ENCODE measurements at regions not wholly inside any gene's neighbourhood (a gene's known extent, or its start where the extent isn't known, plus 50 kb on each side); places are given as distances from the start of the nearest gene placed in this dataset.
"Not testable (repeated sequence)": the region's sequence is repeated elsewhere in the genome, so short reads cannot be mapped to it uniquely, and the experiment has no call there.

GRCh38 chr1:157311730-157312081 lies 173.5 kb upstream of the ETV3 start:
- no peak overlapping the region for H3K4me3 Mint-ChIP-seq (ENCODE audit: unreplicated experiment)
- DNase-seq = no peak
- Histone ChIP-seq H3K4me1 (no peaks in the 10 kb centered on the region; the same call in 1 of the 2 replicates), H3K4me3 (ENCODE audit: low read depth, low read length) (no peak overlapping the region), H3K27me3 (replicated peaks; ENCODE audit: control insufficient read depth, insufficient read depth, low read length) (no peaks in the 10 kb centered on the region), H3K9me3 (0 out of 2 replicates have a peak, but pooled peaks cover 5% of the 10 kb centered on the region), H3K36me3 (ENCODE audit: control insufficient read depth, insufficient read depth, low read length) (no peaks in the 10 kb centered on the region)
- intact Hi-C loops (cut with micrococcal nuclease; ENCODE audit: unreplicated experiment) = loop anchor here (1.0 to 2.0 kb wide), 6 partner anchors 57 to 380 kb away; no protein-coding TSS in a partner anchor
- H3K36me3 Mint-ChIP-seq (ENCODE audit: insufficient read depth, unreplicated experiment) = no peaks in the 10 kb centered on the region
- H3K4me1 Mint-ChIP-seq (ENCODE audit: low read depth, unreplicated experiment) = peaks cover 12% of the 10 kb centered on the region
- no peak overlapping the region for H3K27ac Mint-ChIP-seq (ENCODE audit: unreplicated experiment)
- H3K27me3 Mint-ChIP-seq (ENCODE audit: insufficient read depth, unreplicated experiment) = no peaks in the 10 kb centered on the region
- CTCF ChIA-PET = interaction anchor here (0.6 to 1.6 kb wide), 5 partner anchors 59 to 379 kb away, joined by 3 to 10 read pairs (median 3); no protein-coding TSS in a partner anchor
- peaks cover 7% of the 10 kb centered on the region for H3K9me3 Mint-ChIP-seq (ENCODE audit: unreplicated experiment)
- BruUV-seq (replicated peaks) = no TSS peak
- POLR2A ChIA-PET = no interaction called here
- TF ChIP-seq, protein P1, sequence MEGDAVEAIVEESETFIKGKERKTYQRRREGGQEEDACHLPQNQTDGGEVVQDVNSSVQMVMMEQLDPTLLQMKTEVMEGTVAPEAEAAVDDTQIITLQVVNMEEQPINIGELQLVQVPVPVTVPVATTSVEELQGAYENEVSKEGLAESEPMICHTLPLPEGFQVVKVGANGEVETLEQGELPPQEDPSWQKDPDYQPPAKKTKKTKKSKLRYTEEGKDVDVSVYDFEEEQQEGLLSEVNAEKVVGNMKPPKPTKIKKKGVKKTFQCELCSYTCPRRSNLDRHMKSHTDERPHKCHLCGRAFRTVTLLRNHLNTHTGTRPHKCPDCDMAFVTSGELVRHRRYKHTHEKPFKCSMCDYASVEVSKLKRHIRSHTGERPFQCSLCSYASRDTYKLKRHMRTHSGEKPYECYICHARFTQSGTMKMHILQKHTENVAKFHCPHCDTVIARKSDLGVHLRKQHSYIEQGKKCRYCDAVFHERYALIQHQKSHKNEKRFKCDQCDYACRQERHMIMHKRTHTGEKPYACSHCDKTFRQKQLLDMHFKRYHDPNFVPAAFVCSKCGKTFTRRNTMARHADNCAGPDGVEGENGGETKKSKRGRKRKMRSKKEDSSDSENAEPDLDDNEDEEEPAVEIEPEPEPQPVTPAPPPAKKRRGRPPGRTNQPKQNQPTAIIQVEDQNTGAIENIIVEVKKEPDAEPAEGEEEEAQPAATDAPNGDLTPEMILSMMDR (IDR thresholded peaks at IDR 0.05; ENCODE audit: insufficient read depth in 1 of 2, low read depth in 1 of 2, low read length in 1 of 2, severe bottlenecking in 1 of 2, unreplicated experiment in 1 of 2) = no peak

- peaks cover 12% of the 10 kb centered on the region for H3K4me1 Mint-ChIP-seq (ENCODE audit: low read depth, unreplicated experiment)
- POLR2A ChIA-PET; H3K27me3 ChIP-seq (replicated peaks; ENCODE audit: control insufficient read depth, insufficient read depth, low read length); H3K4me1 ChIP-seq; H3K27me3 Mint-ChIP-seq (ENCODE audit: insufficient read depth, unreplicated experiment); H3K9me3 Mint-ChIP-seq (ENCODE audit: unreplicated experiment); H3K27ac Mint-ChIP-seq (ENCODE audit: unreplicated experiment); H3K9me3 ChIP-seq; H3K36me3 Mint-ChIP-seq (ENCODE audit: insufficient read depth, unreplicated experiment); H3K4me3 ChIP-seq (ENCODE audit: low read depth, low read length); H3K4me3 Mint-ChIP-seq (ENCODE audit: unreplicated experiment); H3K36me3 ChIP-seq (ENCODE audit: control insufficient read depth, insufficient read depth, low read length); BruUV-seq (replicated peaks): not testable (repeated sequence)
- CTCF ChIA-PET = interaction anchor here (0.6 to 1.6 kb wide), 5 partner anchors 59 to 380 kb away, joined by 3 to 10 read pairs (median 3); no protein-coding TSS in a partner anchor
- TF ChIP-seq, protein P1 (IDR thresholded peaks at IDR 0.05; ENCODE audit: insufficient read depth in 1 of 2, low read depth in 1 of 2, low read length in 1 of 2, severe bottlenecking in 1 of 2, unreplicated experiment in 1 of 2) = peak; percentile 64 to 83
- intact Hi-C loops (cut with micrococcal nuclease; ENCODE audit: unreplicated experiment) = loop anchor here (1.0 to 2.0 kb wide), 6 partner anchors 57 to 380 kb away; no protein-coding TSS in a partner anchor
- DNase-seq = peak; percentile 73 to 81
These were observed 172.9 kb upstream of the ETV3 start for GRCh38 chr1:157310805-157311729.

GRCh38 chr1:157310401-157310800 lies 172.2 kb upstream of the ETV3 start:
- Histone ChIP-seq H3K4me3 (ENCODE audit: low read depth, low read length) (no peak overlapping the region), H3K36me3 (ENCODE audit: control insufficient read depth, insufficient read depth, low read length) (no peaks in the 10 kb centered on the region), H3K4me1 (no peaks in the 10 kb centered on the region; the same call in 1 of the 2 replicates), H3K27me3 (replicated peaks; ENCODE audit: control insufficient read depth, insufficient read depth, low read length) (no peaks in the 10 kb centered on the region), H3K9me3 (no peaks in the 10 kb centered on the region)
- no peaks in the 10 kb centered on the region for H3K27me3 Mint-ChIP-seq (ENCODE audit: insufficient read depth, unreplicated experiment)
- no peak overlapping the region for H3K27ac Mint-ChIP-seq (ENCODE audit: unreplicated experiment)
- DNase-seq = no peak
- intact Hi-C loops (cut with micrococcal nuclease; ENCODE audit: unreplicated experiment) = loop anchor here (2.0 kb wide), 1 partner anchor 118 kb away; no protein-coding TSS in a partner anchor
- no peaks in the 10 kb centered on the region for H3K36me3 Mint-ChIP-seq (ENCODE audit: insufficient read depth, unreplicated experiment)
- no TSS peak for BruUV-seq (replicated peaks)
- TF ChIP-seq, protein P1 (IDR thresholded peaks at IDR 0.05; ENCODE audit: insufficient read depth in 1 of 2, low read depth in 1 of 2, low read length in 1 of 2, severe bottlenecking in 1 of 2, unreplicated experiment in 1 of 2) = no peak
- CTCF ChIA-PET = interaction anchor here (1.6 kb wide), 1 partner anchor 195 kb away, joined by 10 read pairs; no protein-coding TSS in a partner anchor
- H3K4me1 Mint-ChIP-seq (ENCODE audit: low read depth, unreplicated experiment) = peaks cover 12% of the 10 kb centered on the region
- H3K9me3 Mint-ChIP-seq (ENCODE audit: unreplicated experiment) = no peaks in the 10 kb centered on the region
- H3K4me3 Mint-ChIP-seq (ENCODE audit: unreplicated experiment) = no peak overlapping the region
- POLR2A ChIA-PET = no interaction called here

Data from Caco-2 (cell line).